ENCODE measurements at regions not wholly inside any gene's neighbourhood (a gene's known extent, or its start where the extent isn't known, plus 50 kb on each side); places are given as distances from the start of the nearest gene placed in this dataset.

DNA sequence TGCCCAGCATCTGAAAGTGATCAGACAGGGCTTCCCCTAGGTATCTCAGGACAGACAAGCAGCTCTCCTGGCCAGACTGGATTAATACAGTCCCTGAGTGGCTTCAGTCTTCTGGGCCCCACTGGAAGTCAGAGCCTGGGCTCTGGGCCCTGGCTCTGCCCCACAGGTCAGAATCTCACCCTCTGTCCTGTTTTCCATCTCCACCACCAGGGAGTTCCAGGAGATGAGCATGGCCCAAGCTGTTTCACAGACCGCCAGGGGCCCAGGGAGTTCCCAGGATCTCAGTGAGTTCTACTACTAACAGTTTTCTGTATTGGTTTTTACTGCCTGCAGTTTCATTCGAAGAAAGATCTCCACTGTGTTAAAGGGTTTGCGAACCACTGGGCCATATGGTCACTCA, 131.5 kb downstream of the MEX3B start:
- intact Hi-C loops (cut with micrococcal nuclease; ENCODE audit: unreplicated experiment), result no loop called here
- Mint-ChIP-seq H3K9me3 (ENCODE audit: unreplicated experiment) (peaks cover 10% of the 10 kb centered on the region), H3K27ac (ENCODE audit: unreplicated experiment) (no peak overlapping the region), H3K4me1 (ENCODE audit: low read depth, unreplicated experiment) (no peaks in the 10 kb centered on the region), H3K36me3 (ENCODE audit: insufficient read depth, unreplicated experiment) (no peaks in the 10 kb centered on the region), H3K27me3 (ENCODE audit: insufficient read depth, unreplicated experiment) (peaks cover 3% of the 10 kb centered on the region), H3K4me3 (ENCODE audit: unreplicated experiment) (no peak overlapping the region)
- ChIA-PET POLR2A (no interaction called here), CTCF (no interaction called here)
- Histone ChIP-seq H3K36me3 (ENCODE audit: control insufficient read depth, insufficient read depth, low read length) (no peaks in the 10 kb centered on the region), H3K27me3 (replicated peaks; ENCODE audit: control insufficient read depth, insufficient read depth, low read length) (no peaks in the 10 kb centered on the region), H3K4me3 (ENCODE audit: low read depth, low read length) (no peak overlapping the region), H3K4me1 (no peaks in the 10 kb centered on the region), H3K9me3 (no peaks in the 10 kb centered on the region)
- no peak for DNase-seq
- TF ChIP-seq, protein P1, sequence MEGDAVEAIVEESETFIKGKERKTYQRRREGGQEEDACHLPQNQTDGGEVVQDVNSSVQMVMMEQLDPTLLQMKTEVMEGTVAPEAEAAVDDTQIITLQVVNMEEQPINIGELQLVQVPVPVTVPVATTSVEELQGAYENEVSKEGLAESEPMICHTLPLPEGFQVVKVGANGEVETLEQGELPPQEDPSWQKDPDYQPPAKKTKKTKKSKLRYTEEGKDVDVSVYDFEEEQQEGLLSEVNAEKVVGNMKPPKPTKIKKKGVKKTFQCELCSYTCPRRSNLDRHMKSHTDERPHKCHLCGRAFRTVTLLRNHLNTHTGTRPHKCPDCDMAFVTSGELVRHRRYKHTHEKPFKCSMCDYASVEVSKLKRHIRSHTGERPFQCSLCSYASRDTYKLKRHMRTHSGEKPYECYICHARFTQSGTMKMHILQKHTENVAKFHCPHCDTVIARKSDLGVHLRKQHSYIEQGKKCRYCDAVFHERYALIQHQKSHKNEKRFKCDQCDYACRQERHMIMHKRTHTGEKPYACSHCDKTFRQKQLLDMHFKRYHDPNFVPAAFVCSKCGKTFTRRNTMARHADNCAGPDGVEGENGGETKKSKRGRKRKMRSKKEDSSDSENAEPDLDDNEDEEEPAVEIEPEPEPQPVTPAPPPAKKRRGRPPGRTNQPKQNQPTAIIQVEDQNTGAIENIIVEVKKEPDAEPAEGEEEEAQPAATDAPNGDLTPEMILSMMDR (IDR thresholded peaks at IDR 0.05; ENCODE audit: insufficient read depth in 1 of 2, low read depth in 1 of 2, low read length in 1 of 2, severe bottlenecking in 1 of 2, unreplicated experiment in 1 of 2), result no peak
- BruUV-seq (replicated peaks), result no TSS peak

DNA sequence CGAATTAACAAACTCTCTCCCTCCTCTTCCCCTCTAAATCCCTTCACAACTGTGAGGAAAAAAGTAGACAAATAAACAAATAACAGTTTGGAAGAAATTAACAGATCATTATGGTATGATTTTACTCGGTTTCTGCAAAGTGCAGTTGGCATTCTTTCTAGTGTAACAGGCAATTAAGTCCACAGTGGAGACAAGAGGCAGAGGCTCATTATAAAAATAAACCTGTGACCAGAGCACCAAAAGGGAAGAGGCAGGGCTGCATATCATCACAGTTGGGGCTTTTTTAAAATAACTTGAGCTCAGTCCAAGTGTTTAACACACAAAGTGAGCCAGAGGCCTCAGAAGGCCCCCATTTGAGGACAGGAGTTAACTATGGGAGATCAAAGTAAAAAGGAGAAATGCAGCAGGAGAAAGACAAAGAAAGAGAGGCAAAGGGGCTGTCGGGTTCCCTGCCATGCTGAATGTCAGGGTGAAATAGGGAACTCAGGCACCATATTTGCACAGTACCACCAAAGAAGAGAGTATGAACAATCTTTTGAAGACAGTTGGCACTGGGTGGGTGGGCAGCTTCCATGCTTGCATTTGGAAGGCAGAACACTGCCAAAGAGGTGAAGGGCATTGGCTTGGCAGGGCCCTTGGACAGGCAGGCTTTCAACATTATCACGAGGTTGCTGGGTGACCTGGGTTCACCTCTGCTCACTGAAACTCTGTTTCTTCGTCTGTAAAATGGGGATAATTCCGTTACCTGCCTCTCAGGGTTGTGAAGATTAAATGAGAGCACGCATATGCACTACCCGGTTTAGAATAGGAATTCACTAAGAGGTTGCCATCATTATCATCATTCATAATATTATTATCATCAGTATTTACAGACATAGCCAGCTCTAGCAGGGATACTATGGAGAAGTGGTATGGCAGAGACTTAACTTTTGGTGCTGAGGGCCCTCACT, 134.5 kb downstream of the MEX3B start:
- H3K4me3 ChIP-seq (ENCODE audit: low read depth, low read length), result no peak overlapping the region
- Mint-ChIP-seq H3K9me3 (ENCODE audit: unreplicated experiment) (no peaks in the 10 kb centered on the region), H3K4me3 (ENCODE audit: unreplicated experiment) (no peak overlapping the region), H3K36me3 (ENCODE audit: insufficient read depth, unreplicated experiment) (no peaks in the 10 kb centered on the region), H3K4me1 (ENCODE audit: low read depth, unreplicated experiment) (no peaks in the 10 kb centered on the region), H3K27ac (ENCODE audit: unreplicated experiment) (no peak overlapping the region), H3K27me3 (ENCODE audit: insufficient read depth, unreplicated experiment) (peaks cover 3% of the 10 kb centered on the region)
- H3K4me1 ChIP-seq, result no peaks in the 10 kb centered on the region
- POLR2A ChIA-PET, result no interaction called here
- TF ChIP-seq, protein P1 (IDR thresholded peaks at IDR 0.05; ENCODE audit: insufficient read depth in 1 of 2, low read depth in 1 of 2, low read length in 1 of 2, severe bottlenecking in 1 of 2, unreplicated experiment in 1 of 2), result no peak
- H3K27me3 ChIP-seq (replicated peaks; ENCODE audit: control insufficient read depth, insufficient read depth, low read length), result no peaks in the 10 kb centered on the region
- no TSS peak for BruUV-seq (replicated peaks)
- no peaks in the 10 kb centered on the region for H3K9me3 ChIP-seq
- no peak for DNase-seq
- intact Hi-C loops (cut with micrococcal nuclease; ENCODE audit: unreplicated experiment), result no loop called here
- CTCF ChIA-PET, result no interaction called here
- no peaks in the 10 kb centered on the region for H3K36me3 ChIP-seq (ENCODE audit: control insufficient read depth, insufficient read depth, low read length)

DNA sequence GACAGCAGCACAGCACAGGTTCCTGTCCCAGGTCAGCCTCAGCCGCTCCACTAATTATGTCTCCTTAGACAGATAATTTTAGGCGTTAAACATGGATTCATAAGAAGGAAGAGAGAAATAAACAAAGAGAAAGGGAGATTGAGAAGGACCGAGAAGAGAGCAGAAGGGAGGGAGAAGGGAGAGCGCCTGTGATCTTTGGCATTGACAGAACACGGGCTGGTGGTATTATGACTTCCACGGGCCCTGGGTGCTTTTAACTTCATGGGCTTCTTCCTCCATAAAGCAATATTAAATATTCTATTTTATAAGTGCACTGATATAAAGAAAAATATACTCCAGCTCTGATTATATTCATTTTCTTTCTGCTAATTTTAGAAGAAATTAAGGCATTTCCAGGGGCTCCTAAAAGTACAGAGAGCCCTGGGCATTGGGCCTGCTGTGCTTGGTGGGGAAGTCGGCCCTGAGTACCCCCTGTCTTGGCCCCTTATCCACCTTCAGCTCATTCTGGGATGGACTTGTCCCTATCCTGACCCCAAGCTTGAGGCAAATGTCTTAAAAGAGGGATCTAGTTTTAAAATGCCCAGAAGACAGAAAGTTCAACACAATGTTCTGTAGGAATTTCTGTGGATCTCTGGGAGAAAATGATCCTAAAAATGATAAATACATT, 135.3 kb downstream of the MEX3B start:
- no peaks in the 10 kb centered on the region for H3K4me1 ChIP-seq
- H3K27ac Mint-ChIP-seq (ENCODE audit: unreplicated experiment), result no peak overlapping the region
- ChIA-PET CTCF (no interaction called here), POLR2A (no interaction called here)
- H3K4me1 Mint-ChIP-seq (ENCODE audit: low read depth, unreplicated experiment), result no peaks in the 10 kb centered on the region
- no peak overlapping the region for H3K4me3 ChIP-seq (ENCODE audit: low read depth, low read length)
- H3K36me3 Mint-ChIP-seq (ENCODE audit: insufficient read depth, unreplicated experiment), result no peaks in the 10 kb centered on the region
- no peaks in the 10 kb centered on the region for H3K9me3 ChIP-seq
- H3K4me3 Mint-ChIP-seq (ENCODE audit: unreplicated experiment), result no peak overlapping the region
- H3K36me3 ChIP-seq (ENCODE audit: control insufficient read depth, insufficient read depth, low read length), result no peaks in the 10 kb centered on the region
- TF ChIP-seq, protein P1 (IDR thresholded peaks at IDR 0.05; ENCODE audit: insufficient read depth in 1 of 2, low read depth in 1 of 2, low read length in 1 of 2, severe bottlenecking in 1 of 2, unreplicated experiment in 1 of 2), result no peak
- intact Hi-C loops (cut with micrococcal nuclease; ENCODE audit: unreplicated experiment), result no loop called here
- peaks cover 6% of the 10 kb centered on the region for H3K27me3 Mint-ChIP-seq (ENCODE audit: insufficient read depth, unreplicated experiment)
- no peaks in the 10 kb centered on the region for H3K9me3 Mint-ChIP-seq (ENCODE audit: unreplicated experiment)
- no peaks in the 10 kb centered on the region for H3K27me3 ChIP-seq (replicated peaks; ENCODE audit: control insufficient read depth, insufficient read depth, low read length)
- BruUV-seq (replicated peaks), result no TSS peak
- DNase-seq, result no peak
